NOMO-1 treated with dmso at 0.1 percent for 144 hours (cell line): ENCODE measurements at regions not wholly inside any gene's neighbourhood (a gene's known extent, or its start where the extent isn't known, plus 50 kb on each side); places are given as distances from the start of the nearest gene placed in this dataset.
"Not testable (repeated sequence)": the region's sequence is repeated elsewhere in the genome, so short reads cannot be mapped to it uniquely, and the experiment has no call there.

Experiments
- DNase-seq: peaks from one replicate; lab custom pipeline; 2025; ENCODE audit not compliant: unreplicated experiment; lab: John Stamatoyannopoulos, UW

DNA sequence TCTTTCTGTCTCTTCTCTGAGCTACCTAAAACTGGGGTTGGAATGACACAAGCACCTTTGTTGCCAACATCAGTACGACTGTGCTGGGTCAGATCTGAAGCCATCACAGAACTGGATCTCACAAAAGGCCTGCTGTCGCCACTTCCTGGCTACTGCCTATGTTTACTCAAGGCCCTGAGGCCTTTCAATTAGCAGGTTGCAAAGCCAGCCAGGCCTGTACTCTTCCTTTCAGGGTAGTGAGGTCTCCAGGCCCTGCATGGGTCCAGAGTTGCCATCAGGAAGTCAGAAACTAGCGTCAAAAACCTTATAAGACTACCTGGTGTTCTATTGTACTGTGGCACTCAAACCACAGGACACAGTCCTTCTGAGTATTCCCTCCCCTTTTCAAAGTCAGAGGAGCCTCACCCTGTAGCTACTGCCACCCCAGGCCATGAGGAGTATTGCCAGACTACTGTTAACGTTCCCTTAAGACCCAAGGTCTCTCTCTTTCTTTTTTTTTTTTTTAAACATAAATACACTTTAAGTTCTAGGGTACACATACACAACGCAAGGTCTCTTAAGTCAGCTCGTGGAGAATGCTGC is 937.4 kb upstream of the GJE1 start:
- no peak for DNase-seq

GRCh38 chr6:141183368-141183767 is 949.4 kb upstream of the GJE1 start:
- DNase-seq = no peak

DNA sequence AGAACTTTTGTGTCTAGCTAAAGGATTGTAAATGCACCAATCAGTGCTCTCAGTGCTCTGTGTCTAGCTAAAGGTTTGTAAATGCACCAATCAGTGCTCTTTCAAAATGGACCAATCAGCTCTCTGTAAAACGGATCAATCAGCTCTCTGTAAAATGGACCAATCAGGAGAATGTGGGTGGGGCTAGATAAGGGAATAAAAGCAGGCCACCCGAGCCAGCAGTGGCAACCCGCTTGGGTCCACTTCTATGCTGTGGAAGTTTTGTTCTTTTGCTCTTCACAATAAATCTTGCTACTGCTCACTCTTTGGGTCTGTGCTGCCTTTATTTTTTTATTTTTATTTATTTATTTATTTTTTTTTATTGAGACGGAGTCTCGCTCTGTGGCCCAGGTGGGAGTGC is 957.3 kb upstream of the GJE1 start:
- not testable (repeated sequence) for DNase-seq

GRCh38 chr6:141174932-141175331 is 957.8 kb upstream of the GJE1 start:
- no peak for DNase-seq

DNA sequence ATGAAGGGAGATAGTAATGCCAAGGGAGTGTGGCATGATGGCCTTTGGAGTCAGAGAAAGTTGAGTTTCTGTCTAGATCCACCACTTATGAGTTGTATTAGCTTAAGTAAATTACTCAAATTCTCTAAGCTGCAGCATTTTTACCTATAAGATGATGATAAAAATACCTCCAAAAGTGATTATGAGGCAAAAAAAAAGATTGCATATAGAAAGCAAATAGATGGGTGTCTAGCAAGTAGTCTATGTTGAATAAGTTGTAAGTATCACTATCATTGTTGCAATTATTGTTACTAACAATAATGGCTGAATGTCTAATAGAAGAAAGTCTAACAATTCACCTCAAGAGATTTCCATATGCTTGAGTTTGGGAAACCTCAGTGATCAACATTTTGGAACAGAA is 959.2 kb upstream of the GJE1 start:
- no peak for DNase-seq

- DNase-seq = no peak
Observed at GRCh38 chr6:141169419-141169818, 963.3 kb upstream of the GJE1 start.

- DNase-seq = no peak
Observed at GRCh38 chr6:141167945-141168344, 964.8 kb upstream of the GJE1 start.

- DNase-seq = no peak
Observed at GRCh38 chr6:141165002-141165665, 967.6 kb upstream of the GJE1 start.

GRCh38 chr6:141164042-141164743 is 968.5 kb upstream of the GJE1 start:
- DNase-seq = no peak

- no peak for DNase-seq
Observed at GRCh38 chr6:141163107-141163506, 969.6 kb upstream of the GJE1 start.

DNA sequence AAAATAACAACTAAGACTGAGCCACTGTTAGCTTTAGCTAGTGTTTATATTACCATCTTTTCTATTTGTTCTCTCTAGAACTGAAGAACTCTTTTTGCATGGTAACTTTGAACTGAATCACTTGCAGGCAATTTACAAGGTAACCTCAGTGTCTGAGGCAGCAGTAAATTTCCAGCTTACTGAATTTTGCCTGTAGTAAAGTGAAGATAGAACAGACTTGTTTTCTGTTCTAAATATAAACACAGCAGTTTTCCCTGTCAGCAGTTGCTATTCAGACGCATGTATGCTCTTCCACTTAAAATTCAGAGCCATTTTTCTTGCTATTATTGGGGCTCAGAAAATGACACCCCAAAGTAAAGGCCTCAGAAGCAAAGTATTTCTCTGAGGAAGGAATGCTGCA is 974.0 kb upstream of the GJE1 start:
- DNase-seq = no peak

DNA sequence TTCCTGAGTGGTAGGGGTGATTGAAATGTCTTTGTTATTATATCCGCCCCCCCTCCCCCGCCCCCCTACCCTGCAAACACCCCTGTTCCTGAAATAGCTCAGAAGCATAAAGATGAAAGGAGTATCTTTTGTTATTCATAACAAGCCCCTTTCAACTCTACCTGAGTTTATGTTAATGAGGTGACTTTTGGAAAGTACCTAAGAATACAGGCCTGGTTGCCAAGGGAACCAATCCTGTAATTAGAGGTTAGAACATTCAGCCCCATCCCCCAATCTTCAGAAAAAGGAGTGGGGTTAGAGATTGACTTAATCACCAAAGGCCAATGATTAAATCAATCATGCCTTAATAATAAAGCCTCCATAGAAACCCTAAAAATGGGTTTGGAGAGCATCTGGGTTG is 979.2 kb upstream of the GJE1 start:
- DNase-seq = no peak

DNA sequence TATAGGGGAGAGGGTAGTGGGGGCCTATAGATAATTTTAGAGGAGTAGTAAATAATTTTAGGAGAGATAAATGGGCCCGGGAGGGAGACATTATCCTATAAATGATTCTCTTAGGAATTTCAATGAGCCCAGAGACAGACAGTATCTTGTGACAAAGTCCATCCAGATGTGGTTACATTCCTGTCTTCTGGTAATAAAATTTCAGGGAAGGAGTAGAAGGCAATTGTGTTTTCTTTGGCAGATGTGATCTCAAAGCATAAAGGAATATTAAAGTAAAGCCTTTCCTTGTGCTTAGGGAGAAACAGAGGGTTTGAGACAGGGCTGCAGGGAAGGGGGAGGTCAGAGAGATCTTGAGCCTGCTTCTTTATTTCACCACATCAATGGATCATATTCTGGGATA is 979.8 kb upstream of the GJE1 start:
- no peak for DNase-seq

DNA sequence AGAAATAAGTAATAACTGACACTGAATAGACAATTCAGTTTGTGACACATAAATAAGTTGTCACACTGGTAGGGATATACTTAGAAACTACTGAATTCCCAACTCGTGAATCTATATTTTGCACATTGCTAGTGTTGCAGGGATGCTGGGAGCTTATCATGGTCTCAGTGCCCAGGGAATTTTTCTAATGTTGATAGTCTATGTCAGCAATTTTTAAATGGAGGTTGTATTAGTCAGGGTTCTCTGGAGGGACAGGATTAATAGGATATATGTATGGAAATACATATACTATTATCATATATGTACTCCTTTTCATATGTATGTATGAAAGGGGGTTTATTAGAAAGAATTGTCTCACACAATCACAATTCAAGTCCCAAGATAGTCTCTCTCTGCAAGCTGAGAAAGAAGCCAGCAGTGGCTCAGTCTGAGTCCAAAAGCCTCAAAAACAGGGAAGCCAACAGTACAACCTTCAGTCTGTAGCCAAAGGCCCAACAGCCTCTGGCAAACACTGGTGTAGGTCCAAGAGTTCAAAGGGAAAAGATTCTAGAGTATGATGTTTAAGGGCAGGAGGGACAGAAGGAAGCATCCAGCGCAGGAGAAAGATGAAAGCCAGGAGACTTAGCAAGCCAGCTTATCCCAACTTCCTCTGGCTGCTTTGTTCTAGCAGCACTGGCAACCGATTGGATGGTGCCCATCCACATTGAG is 980.9 kb upstream of the GJE1 start:
- DNase-seq = no peak

DNA sequence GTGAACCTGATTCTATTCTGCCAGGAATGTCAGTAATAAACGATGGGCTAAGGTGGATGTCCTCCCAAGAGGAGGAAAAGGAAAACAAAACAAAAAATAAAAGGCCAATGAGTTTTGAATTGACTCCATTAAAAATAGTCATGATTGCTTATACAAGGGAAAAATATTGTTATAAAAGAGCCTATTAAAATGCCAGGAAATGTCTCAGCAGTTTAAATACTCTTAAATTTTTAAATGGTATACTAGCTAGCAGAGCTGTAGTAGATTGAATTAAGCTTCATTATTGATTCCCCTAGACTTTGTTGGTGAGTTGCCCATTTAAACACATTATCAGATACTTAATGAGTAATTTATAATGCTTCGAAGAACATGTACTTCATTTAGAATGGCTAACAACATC is 990.9 kb upstream of the GJE1 start:
- no peak for DNase-seq

DNA sequence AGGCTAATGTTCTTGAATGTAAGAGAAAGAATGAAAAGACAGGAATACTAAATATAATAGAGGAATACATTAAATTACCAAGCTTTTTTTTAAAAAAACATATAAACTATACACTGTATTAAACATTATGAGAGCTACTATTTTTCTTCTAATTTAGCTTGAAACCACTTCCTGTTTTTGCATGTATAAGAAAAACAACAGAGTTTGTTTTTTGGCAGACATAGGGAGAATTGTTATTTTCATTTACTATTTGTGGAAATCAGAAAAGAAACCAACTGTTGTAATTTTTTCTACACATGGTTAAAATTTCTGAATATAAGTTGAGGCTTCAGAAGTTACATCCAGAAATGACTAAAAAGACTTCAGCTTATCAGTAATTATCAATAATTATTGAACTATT is 991.8 kb upstream of the GJE1 start:
- no peak for DNase-seq

DNA sequence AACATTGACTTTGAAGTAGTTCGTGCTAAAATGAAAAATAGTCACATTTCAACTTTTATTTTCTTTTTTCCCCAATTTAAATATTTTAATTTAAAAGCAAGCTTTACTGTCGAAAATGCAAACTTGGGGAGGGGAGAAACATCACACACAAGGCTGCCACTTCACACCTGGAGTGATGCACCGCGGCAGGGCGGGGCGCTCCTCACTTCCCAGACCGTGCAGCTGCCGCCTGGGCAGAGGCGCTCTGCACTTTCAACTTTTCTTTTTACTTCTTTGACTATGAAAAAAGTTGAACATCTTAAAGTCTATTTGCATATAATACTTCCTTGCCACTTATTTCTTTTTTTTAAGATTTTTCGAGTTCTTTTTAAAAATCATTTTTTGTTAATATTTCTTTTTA is 993.3 kb upstream of the GJE1 start:
- no peak for DNase-seq

DNA sequence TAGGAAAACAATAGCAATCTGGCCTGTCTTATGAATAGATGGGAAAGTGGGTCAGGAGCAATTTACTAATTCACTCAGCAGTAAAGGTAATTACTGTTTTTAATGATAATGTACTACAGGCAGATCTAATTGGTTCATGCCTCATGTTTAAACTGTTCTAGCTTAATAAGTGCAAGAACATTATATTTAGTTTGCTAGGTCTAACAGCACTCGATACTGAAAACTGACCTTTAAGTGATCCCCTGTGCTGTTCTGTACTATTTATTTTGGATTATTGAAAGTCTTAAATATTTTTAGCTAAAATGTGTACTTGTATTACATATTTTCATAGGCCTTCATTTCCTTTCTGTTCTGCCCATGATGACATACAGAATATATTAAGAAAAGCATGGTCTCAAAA is 998.0 kb upstream of the GJE1 start:
- DNase-seq = no peak

DNA sequence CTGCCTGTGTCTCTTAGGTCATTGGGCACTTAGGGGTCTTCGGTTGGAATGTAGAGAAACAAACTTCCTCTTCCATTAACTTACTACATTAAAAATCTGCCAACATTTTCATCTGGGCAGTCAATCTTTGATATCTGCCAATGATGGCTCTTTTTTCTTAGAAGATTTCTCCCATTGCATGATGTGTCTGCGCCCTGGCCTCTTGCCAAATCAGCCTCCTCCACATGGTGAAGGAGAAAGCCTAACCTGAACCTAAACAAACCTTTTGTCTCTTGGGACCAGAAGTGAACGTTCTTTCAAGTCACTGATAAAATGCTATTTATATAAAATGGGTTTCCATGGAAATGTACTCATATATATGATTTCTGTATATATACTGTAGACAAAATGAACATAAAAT is 998.9 kb upstream of the GJE1 start:
- DNase-seq = no peak

DNA sequence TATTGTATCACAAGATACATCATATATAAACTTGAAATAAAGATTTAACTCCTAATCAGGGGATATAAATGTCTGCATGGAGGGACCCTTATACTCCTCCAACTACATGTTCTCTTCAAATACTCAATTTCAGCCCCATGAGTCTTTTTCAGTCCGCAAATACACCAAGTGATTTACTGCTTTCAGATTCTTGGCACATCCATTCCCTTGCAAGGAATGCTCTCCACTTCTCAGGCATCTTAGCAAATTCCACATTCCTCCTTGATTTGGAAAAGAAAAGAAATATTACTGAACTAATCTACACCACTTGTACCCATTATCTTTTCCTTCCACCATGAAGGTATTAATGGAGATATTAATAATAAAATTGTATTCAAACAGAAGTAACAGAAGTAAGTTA is 999.4 kb upstream of the GJE1 start:
- DNase-seq = no peak

DNA sequence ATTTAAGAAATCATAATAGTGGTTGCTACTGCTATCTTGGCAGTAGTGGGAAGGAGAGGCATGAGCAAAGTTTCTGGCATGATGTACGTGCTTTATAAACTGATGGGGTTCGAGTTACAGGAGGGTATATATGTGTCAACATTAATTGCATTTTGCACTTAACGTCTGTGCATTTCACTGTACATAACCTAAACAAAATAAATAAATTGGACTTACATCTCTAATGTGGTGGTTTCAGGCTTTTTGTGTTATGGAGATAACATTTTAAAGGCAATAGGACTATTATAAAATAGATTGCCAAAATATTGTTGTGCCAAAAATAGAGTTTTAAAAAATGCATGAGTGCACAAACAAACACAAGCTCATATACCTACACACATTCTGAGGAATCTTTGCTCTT is 1001.1 kb upstream of the GJE1 start:
- no peak for DNase-seq

GRCh38 chr6:141123497-141123896 is 1009.2 kb upstream of the GJE1 start:
- DNase-seq = no peak
